ENCODE measurements at regions not wholly inside any gene's neighbourhood (a gene's known extent, or its start where the extent isn't known, plus 50 kb on each side); places are given as distances from the start of the nearest gene placed in this dataset.

- intact Hi-C loops (cut with micrococcal nuclease), result no loop called here
- no peak for ATAC-seq
- ChIA-PET POLR2A (no interaction called here), CTCF (no interaction called here)
- no peak for TF ChIP-seq CTCF (IDR thresholded peaks at IDR 0.05)
- Mint-ChIP-seq H3K4me1 (ENCODE audit: low read depth) (no peaks in the 10 kb centered on the region), H3K4me3 (no peak overlapping the region), H3K36me3 (ENCODE audit: low read depth) (no peaks in the 10 kb centered on the region), H3K27me3 (no peaks in the 10 kb centered on the region), H3K27ac (no peak overlapping the region), H3K9me3 (no peaks in the 10 kb centered on the region)
- DNase-seq, result no peak
Measured at GRCh38 chr9:23907343-23907742, 81.3 kb upstream of the ELAVL2 start.

GRCh38 chr9:23887781-23888180 lies 61.7 kb upstream of the ELAVL2 start:
- Mint-ChIP-seq H3K27ac (no peak overlapping the region), H3K9me3 (peaks cover 23% of the 10 kb centered on the region), H3K27me3 (no peaks in the 10 kb centered on the region), H3K4me1 (ENCODE audit: low read depth) (no peaks in the 10 kb centered on the region), H3K36me3 (ENCODE audit: low read depth) (peaks cover 2% of the 10 kb centered on the region), H3K4me3 (no peak overlapping the region)
- POLR2A ChIA-PET, result no interaction called here
- no peak for TF ChIP-seq CTCF (IDR thresholded peaks at IDR 0.05)
- intact Hi-C loops (cut with micrococcal nuclease), result no loop called here
- CTCF ChIA-PET, result no interaction called here
- DNase-seq (no peak), ATAC-seq (no peak)
